BJ (cell line): ENCODE measurements at regions not wholly inside any gene's neighbourhood (a gene's known extent, or its start where the extent isn't known, plus 50 kb on each side); places are given as distances from the start of the nearest gene placed in this dataset.

Experiments used
- CTCF ChIA-PET: fragments of 350-600 bp; formaldehyde crosslinking; extraction: SDS; loops from one replicate; lab custom pipeline; 2021; ENCODE audit warnings: antibody characterized with exemption, inconsistent platforms; lab: Yijun Ruan, JAX
- POLR2A ChIA-PET: fragments of 300-600 bp; sonication (Branson Sonifier 250); formaldehyde crosslinking; extraction: SDS; loops from one replicate; lab custom pipeline; 2021; ENCODE audit warnings: antibody characterized with exemption; lab: Charles Lee
- DNase-seq: peaks from one replicate; pipeline ENCODE4 v3.0.0-alpha.2; 2011; ENCODE audit warnings: low read depth
- H3K27me3 ChIP-seq: 2 replicates; pipeline ENCODE4 v1.6.0; 2011; ENCODE audit warnings: low read length; ENCODE audit not compliant: control insufficient read depth, insufficient read depth
- H3K36me3 ChIP-seq: 2 replicates; pipeline ENCODE4 v1.5.1; 2011; ENCODE audit warnings: low read length; ENCODE audit not compliant: control insufficient read depth, insufficient read depth
- H3K4me3 ChIP-seq: 2 replicates; pipeline ENCODE4 v1.5.1; 2011; ENCODE audit warnings: low read depth, mild to moderate bottlenecking, control low read depth, low read length
- TF ChIP-seq, protein P1 (sequence below): IDR thresholded peaks from 2 replicates; pipeline ENCODE4 v1.5.1; 2011; ENCODE audit warnings: low read depth, mild to moderate bottlenecking, control low read depth, inconsistent platforms, low read length, moderate library complexity; ENCODE audit not compliant: insufficient read depth

DNA sequence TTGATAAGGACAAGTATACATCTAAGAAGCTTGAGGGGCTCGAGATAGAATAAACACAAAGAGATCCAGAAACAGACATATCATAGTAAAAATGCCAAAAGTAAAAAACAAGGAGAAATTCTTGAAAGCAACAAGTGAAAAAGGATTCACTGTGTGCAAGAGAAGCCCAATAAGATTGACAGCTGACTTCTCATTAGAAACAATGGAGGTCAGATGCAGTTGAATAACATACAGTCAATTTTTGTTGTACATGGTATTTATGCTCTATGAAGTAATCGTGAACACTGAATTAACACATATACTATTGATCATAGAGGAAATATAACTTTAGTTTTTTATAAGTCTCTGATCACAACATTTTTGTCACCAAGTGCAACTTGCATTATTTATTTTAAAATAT lies 982.8 kb upstream of the SORCS1 start:
- CTCF ChIA-PET, result no interaction called here
- POLR2A ChIA-PET, result no interaction called here
- no peak overlapping the region for H3K4me3 ChIP-seq
- TF ChIP-seq, protein P1, sequence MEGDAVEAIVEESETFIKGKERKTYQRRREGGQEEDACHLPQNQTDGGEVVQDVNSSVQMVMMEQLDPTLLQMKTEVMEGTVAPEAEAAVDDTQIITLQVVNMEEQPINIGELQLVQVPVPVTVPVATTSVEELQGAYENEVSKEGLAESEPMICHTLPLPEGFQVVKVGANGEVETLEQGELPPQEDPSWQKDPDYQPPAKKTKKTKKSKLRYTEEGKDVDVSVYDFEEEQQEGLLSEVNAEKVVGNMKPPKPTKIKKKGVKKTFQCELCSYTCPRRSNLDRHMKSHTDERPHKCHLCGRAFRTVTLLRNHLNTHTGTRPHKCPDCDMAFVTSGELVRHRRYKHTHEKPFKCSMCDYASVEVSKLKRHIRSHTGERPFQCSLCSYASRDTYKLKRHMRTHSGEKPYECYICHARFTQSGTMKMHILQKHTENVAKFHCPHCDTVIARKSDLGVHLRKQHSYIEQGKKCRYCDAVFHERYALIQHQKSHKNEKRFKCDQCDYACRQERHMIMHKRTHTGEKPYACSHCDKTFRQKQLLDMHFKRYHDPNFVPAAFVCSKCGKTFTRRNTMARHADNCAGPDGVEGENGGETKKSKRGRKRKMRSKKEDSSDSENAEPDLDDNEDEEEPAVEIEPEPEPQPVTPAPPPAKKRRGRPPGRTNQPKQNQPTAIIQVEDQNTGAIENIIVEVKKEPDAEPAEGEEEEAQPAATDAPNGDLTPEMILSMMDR, result no peak
- no peaks in the 10 kb centered on the region for H3K36me3 ChIP-seq
- no peaks in the 10 kb centered on the region for H3K27me3 ChIP-seq
- DNase-seq, result no peak

DNA sequence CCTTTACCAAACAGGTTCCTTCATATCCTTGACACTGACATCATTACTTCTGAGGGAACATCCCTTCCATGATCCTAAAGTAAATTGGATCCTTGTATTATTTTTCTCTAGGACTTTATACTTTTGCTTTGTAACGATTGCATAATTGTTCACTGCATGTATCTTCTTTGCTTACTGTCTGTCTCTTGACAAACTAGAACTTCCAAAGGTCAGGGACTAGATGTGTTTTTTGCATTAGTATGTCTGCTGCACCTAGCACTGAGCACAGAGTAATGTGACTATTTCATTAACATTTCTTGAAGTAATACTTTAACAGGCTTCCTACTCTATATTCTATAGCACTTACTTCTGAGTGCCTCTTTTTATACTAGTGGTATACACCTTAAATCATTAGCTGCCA lies 976.6 kb upstream of the SORCS1 start:
- ChIA-PET POLR2A (no interaction called here), CTCF (no interaction called here)
- TF ChIP-seq, protein P1, result no peak

DNA sequence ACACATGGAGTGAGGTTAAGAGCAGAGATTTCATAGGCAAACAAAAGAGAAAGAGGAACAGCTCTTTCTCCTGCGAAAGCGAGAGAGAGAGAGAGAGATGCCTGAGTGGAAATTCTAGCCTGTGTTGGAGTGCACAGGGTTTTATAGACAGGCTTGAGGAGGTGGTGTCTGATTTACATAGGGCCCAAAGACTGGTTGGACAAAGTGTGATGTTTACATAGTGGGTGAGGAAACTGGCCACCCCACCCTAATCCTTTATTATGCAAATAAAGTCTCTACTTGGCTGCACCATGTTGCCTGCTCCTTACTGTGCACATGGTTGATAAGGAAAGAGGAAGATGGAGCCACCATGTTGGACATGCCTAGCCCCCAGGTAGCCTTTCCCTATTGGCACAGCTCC lies 967.8 kb upstream of the SORCS1 start:
- TF ChIP-seq, protein P1, result no peak
- H3K4me3 ChIP-seq, result no peak overlapping the region
- ChIA-PET CTCF (no interaction called here), POLR2A (no interaction called here)
- no peaks in the 10 kb centered on the region for H3K36me3 ChIP-seq
- H3K27me3 ChIP-seq, result no peaks in the 10 kb centered on the region
- DNase-seq, result no peak

More for the DNA sequence above, 976.6 kb upstream of the SORCS1 start:
- Histone ChIP-seq H3K36me3 (no peaks in the 10 kb centered on the region), H3K4me3 (no peak overlapping the region), H3K27me3 (no peaks in the 10 kb centered on the region)
- DNase-seq, result no peak

DNA sequence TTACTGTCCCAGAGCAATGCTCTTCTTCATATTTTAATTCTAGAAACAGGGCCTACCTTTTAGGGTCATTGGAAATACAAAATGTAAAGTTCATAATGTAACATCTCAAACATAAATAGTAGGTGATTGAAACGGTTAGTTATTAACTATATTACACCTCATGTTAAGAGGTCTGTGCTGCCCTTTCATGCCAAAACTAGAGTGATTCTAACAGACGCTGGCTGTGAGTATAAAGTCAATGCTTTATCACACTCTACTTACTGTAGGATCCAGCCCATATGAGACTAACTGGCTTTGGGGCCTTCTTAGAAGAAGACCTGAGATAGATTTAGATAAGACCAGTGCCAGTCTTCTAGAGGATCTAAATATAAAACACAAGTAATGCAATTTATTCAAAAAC lies 966.1 kb upstream of the SORCS1 start:
- ChIA-PET POLR2A (no interaction called here), CTCF (interaction anchor here (0.7 kb wide), 1 partner anchor 176 kb away, joined by 3 read pairs; no protein-coding TSS in a partner anchor)
- DNase-seq, result no peak
- no peak overlapping the region for H3K4me3 ChIP-seq
- no peaks in the 10 kb centered on the region for H3K36me3 ChIP-seq
- TF ChIP-seq, protein P1, result no peak
- H3K27me3 ChIP-seq, result no peaks in the 10 kb centered on the region

DNA sequence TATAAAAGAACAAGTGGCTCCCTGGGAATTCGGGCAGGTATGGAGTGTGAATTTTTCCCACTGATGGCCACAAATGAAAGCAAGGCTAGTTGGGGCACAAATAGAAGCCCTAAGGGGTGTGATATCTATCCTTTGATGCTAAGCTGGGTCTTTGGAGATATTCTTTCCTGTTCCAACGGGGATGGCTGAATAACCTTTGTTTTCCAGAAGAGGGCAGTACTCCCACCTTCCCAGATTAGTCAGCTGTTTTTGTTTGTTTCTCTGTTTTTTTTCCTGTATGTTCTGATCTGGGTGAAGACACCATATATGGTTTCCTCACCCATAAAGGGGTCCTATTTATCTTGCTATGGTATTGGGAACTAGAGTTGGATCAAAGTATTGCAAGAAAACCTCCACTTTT lies 947.7 kb upstream of the SORCS1 start:
- Histone ChIP-seq H3K36me3 (no peaks in the 10 kb centered on the region), H3K4me3 (no peak overlapping the region), H3K27me3 (no peaks in the 10 kb centered on the region)
- TF ChIP-seq, protein P1, result no peak
- DNase-seq, result no peak
- CTCF ChIA-PET, result no interaction called here
- POLR2A ChIA-PET, result no interaction called here
